NCI-H2107 (cell line): ENCODE measurements at regions not wholly inside any gene's neighbourhood (a gene's known extent, or its start where the extent isn't known, plus 50 kb on each side); places are given as distances from the start of the nearest gene placed in this dataset.

Source experiments
- DNase-seq: peaks from one replicate; lab custom pipeline; 2025; lab: John Stamatoyannopoulos, UW

DNA sequence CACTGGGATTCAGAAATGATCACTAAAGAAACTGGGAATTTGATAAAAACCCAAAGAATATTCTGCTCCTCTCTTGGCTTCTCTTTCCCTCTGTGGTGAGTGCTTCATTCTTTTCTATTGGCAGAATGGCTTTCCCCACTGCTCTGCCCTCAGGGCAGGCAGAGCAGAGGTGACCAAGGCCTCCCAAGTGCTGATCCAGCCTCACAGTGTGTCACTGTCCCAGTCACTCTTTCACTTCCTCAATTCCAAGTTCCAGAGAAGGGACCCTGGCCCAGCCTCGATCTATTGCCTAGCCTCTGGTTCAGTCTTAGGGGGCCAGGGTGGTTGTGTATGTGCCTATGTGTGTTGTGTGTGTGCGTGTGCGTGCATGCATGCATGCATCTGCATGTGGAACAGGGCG lies 180.6 kb upstream of the TMTC4 start:
- no peak for DNase-seq

DNA sequence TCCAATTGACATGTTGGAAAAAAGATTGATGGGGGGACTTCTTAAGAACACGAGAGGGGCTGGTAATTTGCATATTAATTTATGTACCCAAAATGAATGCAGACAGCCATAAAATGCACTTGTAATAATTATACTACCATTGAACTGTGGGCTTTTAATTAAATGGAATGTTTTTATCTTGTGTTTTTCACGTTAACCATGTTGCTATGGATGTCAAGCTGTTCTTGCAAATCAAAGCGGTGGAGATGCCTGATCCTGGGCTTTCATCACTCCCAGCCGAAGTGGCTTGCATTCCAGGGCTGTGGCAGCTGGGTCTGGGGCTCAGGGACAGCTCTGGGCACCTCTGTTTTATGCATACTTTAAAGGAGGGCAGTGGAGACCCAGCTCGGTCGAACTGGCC lies 179.4 kb upstream of the TMTC4 start:
- no peak for DNase-seq

DNA sequence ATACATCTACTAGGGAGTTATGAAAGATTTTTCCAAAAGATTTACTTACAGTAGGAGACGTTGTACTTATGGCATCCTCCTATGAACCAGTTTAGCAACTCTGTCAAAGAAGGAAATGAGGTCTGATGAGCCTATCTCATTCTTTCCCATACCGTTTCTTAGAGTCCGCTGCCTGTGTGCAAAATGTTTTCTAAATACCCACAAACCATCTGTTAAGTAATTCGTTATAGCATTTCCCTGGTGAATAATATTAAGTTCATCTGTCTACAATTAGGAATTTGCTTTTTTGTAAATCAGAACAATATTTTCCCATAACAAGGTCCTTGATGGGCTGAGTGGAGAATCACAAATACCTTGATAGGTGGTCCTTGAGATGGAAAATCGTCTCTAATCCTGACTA lies 178.8 kb upstream of the TMTC4 start:
- DNase-seq, result no peak

DNA sequence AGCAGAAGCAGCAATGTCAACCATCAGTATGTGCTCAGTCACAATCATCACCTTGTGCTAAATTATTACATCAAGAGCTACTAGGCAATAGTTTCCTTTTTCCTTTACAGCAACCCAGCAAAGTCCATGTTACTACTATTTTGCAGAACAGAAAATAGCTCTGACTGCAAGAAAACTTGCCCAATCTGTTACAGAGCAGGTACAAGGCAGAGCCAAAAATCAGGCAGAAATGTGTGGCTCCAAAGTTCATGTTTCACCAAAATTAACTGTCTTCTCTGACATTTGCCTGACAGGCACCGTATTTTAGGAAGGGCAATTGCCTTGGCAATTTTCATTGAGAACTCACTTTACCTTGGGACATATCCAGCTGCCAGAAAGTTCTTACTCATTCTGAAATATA lies 177.6 kb upstream of the TMTC4 start:
- no peak for DNase-seq

DNA sequence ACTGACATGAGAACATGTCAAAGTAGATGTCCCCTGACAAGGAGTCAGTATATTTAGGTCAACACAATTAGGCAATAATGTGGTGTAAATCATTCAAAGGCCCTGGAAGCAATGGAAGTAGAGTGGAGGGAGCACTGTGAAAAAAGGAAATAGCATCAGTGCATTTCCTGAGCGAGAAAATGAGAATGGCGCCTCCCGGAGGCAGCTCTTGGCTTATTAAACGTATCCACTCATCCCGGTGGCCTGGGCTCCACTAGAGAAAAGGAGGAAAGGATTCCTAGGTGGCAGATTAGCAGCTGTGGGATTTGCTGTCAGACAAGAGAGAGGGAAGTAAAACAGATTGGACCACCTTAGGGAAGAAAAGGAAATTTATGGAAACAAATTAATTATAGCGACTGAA lies 173.7 kb upstream of the TMTC4 start:
- DNase-seq, result no peak

DNA sequence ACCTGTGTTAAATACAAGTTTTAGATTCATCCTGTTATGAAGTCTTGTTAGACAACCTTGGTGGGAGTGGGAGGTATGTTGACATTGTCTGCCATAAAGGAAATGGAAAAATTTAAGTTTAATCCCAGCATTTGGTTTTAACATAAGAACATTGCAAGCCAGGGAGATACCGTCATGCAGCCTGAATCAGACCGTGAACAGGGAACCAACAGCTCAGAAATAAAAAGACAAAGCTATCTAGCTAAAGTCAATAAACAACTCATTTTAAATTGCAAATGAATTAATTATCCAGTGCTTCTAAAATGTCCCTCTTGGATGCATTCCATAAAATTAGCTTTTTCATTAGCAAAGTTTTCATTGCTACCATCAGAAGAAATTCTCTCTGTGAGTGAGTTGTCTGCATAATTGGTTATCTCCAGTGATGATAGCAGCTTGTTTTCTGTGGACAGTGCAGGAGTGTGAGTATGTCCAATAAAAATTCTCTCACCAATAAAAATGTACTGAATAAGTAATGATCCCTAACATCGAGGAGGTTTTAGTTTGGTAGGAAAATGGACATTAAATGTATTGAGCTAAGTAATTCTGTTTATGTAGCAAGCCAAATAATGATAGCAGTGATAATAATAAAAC lies 170.6 kb upstream of the TMTC4 start:
- no peak for DNase-seq

DNA sequence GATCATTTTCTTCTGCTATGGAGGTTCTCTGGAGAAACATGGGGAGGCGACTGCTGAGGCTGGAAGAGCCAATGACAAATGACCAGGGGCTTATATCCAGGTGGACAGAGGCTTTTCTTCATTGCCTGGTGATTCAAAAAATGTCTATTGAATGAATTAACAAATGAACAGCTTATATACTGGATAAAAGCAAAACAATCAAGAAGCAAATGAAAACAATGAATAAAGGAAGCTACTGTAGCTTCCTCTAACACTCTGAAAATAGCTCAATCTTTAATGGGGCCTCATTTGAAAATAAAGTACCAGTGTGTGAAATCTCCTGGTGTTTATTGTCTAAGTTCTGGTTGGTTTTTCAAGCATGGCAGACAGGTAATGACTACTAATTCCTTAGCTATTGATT lies 167.5 kb upstream of the TMTC4 start:
- no peak for DNase-seq

DNA sequence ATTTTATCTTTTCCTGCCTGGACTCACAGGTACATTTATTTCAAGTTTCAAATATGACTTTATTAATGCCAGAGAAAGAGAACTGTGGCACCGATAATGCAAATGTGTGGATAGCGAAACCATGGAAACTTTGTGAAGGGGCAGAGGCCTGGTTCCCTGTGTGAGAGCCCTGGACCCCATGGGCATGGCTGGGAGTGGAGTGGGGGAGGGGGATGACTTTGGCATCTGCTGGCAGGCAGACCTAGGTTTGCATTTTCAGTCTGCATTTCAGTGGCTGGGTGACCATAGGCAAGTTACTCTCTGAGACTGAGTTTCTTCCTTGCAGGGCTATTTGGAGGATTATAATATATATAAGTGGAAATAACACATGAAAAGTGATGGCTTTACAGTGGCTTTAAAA lies 163.8 kb upstream of the TMTC4 start:
- no peak for DNase-seq

DNA sequence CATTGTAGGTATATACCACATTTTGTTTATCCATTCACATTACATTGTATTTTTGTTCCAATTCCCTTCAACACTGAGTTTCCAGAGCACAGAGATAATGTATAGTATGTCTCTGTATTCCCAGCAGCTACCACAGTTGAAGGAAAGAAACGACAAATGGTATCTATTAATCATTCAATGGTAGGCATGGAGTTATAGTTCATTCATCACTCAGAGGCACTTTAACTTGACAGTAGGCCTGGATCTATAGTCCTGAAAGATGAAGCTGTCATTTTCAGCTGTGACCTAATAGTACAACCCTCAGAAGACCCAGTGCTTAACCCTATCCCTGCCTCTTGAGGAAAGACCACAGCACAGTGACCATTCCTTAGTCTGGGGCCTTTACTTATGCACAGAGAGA lies 163.0 kb upstream of the TMTC4 start:
- DNase-seq, result no peak

DNA sequence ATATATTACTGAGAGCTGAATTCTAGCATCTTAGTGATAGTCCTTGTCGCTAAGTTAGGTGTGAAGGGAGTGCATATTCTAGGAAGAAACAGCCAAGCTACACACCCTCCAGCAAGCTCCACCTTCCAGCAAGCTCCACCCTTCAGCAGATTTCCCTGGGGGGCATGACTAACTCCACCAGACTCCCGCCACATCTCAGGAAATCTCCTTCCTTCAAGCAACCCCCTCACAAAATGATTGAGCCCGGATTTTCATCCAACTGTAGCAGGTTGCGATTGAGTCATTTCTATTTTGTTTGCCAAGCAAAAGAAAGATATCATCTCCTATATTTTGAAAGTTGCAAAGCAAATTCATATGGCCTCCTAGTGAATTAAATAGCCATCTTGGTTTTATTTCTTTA lies 162.1 kb upstream of the TMTC4 start:
- DNase-seq, result no peak

DNA sequence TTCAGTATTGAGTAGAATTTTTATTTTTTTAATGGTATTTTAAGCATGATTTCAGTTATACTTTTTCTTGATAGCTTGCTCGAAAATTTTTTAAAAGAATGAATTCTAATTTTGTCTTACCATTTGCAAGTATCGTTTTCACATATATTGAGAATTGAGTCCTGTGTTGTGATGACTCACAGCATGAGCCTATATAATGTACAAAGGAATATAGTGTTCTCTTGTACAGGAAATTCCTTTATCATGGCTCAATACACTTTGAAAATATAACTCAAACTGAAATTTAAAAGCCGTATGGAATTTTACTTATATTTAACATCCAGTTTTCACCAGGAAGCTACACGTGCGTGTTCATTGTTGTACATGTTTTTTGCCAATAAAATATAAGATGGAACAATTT lies 161.1 kb upstream of the TMTC4 start:
- DNase-seq, result no peak

DNA sequence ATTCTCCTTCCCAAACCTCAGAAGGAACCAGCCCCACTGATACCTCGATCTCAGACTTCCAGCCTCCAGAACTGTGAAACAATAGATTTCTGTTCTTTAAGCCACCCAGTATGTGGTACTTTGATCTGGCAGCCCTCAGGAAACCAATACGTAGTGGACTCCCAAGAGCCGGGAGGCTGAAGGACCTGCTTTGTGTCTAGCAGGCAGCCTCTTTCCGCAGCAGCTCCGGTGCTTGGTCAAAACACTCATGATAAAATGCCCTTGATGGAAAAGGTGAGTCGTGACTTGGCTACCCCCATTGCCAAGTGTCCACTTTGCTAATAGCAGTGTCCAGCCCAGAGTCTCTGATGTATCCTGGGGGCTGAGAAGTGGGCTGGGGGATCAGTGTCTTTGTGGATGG lies 158.8 kb upstream of the TMTC4 start:
- DNase-seq, result no peak

DNA sequence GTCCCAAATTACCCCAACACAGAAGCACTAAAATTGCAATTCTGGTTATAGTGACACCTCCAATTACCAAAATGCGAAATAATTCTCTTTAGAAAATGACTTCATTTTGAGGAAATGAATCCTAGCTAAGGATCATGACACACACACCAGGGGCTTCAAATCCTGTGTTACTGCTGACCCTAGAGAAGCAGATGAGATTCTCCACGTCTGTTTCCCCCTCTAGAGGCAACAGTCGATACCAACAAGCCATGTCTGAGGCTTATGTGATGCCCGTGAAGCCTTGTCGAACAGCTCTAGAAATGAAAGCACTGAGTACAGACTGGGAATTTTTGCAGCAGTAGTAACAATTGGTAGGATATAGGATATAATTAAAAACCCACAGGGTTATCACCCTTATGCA lies 153.6 kb upstream of the TMTC4 start:
- DNase-seq, result no peak

DNA sequence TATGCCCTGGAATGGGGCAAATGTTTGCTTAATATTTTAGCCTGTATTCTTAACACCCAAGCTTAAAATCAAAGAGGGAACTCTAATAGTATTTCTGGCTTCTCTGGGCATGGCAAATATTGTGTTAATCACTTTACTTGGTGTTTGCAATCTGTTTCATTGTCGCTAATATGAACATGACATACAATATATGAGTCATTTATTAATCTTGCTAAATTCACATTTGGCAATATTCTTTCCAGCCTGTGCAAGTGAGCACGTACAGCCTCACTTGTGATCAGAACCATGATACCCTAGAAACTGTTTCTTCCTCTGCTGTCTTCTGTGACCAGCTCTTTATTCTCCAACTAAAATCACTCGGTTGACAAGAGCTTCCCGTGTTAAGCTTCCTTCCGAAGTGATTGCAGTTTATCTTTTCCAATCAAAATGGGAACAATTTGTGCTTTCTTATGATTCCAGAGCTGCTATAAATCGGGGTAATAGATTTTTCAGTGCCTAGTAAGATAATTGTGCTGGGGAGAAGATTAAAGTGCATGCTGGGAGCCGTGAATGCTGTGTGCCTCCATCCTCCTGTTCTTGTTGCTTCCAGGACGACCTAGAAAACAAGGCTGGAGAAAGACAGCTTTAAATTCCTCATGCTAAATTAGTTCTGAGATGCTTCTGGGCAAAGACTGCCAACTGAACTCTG lies 153.0 kb upstream of the TMTC4 start:
- DNase-seq, result no peak

DNA sequence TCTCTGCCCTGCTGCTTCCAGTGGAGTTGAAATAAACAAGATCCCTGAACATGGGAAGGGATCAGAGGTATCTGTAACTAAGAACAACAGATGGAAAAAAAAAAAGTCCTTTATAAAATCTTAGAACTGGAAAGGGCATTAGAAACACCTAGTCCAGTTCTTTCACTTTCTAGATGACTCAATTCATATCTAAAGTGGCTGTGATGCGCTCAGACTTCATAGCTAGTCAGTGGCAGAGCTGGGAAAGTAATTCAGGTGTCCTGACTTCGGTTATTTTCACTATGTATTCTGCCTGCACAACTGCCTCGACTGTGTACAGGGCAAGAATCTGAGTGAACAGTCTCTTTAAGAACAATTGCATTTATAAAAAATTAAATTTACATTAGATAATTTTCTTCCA lies 151.8 kb upstream of the TMTC4 start:
- no peak for DNase-seq

DNA sequence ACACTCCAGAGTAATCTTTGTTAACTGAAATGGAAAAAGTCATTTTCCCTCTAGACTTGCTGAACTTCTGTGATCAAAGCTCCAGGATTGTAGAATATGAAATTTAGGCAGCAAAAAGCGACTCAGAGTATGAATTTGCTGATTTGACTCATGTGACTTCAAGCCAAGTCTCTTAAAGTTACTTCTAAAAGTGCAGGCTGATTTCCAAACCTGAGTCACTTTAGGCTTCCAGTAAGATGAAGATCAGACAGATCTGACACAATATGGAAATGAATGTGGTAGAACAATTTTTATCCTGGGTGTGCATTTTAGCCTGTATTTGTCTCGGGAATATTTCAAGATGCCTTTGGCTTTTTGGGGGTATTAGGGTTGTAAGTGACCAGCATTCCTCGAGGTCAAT lies 151.0 kb upstream of the TMTC4 start:
- no peak for DNase-seq

DNA sequence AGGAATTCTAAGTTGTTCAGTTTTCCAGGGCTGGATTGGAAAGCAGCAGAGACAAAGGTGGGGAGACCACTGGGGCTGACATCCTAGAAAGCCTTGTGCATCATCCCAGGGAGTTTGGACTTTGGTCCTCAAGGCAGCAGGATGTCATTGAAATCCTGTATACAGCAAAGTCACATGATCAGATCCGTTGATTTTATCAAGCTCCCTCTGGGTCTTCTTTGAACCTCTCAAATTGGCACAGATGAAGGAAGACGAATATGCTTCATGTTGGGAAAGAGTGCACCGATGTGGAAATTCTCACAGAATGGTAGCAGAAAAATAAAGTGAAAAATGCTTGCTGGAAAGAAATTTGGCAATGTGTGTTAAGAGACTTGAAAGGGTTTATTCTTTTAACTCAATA lies 149.8 kb upstream of the TMTC4 start:
- DNase-seq, result no peak

DNA sequence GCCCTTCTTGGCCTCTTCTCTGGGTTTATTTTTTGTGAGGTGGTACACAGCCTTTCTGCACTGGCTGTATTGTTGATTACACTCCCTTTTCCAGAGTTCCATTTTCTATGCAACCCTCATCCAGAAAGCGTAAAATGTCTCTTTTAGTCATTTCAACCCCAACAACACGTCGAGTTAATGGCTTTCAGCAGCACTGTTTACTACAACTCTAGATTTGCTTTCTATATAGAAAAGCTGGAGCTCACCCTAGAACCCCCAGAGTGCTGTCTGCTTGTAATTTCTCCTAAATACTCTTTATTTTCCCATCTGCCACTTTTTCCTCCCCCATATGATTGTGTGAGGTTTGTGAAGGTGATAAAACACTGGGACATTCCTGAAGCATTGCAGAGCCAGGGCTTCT lies 148.9 kb upstream of the TMTC4 start:
- no peak for DNase-seq

DNA sequence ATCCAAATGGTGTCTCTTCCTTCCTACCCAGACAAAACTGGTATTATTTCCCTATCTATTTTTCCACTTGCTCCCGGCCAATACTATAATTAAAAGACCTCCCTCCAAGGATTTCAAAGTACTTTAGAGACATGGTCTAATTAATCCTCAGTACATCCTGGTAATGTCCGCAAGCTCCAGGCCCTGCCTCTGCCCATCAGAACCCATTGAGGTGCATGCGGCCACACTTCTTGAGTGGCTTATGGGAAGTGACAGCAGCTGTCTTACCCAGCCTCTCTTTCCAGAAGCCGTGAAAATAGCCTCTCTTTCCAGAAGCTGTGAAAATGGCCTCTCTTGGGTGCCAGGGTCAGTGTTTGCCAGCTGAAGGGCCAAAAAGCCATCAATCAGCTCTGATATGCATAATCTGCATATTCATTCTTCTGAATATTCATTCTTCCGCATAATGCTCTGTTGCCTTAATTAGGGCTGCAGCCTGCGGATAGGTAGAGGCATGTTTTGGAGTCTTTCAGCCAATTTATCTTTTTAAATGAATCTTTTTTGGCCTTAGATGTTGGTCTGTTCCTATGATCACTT lies 148.4 kb upstream of the TMTC4 start:
- DNase-seq, result no peak

DNA sequence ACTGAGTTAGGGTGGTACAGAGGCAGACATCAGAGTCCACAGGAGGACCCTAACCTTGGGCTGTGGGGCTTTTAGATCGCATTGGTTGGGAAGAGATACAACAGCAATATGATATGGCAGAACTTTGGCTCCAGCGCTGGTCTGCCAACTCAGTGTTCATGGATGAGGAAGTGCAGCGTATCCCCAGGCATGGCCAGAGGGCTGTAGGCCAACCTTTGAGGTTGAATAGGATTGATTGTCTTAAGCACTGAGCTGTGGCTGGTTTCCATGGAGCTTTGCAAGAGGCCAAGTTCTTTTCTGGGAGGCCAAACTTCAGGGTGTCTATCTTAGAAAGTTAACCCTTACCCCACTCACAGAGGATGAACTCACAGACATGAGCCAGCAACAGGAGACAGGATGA lies 144.1 kb upstream of the TMTC4 start:
- no peak for DNase-seq

DNA sequence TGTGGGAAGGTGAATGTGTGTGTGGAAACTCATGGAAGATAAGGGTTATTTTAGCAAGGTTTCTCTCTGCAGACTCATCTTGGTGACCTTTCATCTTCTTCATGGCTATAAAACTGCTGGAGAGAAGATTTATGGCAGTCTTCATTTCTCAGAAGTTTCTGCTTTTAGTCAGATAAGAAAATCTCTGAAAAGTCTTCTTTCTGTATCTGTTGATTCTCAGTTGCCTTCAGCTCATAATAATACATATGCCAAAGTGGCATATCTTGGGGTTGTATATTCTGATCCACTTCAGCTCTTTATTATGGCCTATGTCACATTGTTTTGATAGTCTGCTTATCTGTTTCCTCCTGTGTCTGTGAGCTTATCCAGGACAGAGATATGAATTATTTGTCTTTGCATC lies 143.3 kb upstream of the TMTC4 start:
- DNase-seq, result no peak

DNA sequence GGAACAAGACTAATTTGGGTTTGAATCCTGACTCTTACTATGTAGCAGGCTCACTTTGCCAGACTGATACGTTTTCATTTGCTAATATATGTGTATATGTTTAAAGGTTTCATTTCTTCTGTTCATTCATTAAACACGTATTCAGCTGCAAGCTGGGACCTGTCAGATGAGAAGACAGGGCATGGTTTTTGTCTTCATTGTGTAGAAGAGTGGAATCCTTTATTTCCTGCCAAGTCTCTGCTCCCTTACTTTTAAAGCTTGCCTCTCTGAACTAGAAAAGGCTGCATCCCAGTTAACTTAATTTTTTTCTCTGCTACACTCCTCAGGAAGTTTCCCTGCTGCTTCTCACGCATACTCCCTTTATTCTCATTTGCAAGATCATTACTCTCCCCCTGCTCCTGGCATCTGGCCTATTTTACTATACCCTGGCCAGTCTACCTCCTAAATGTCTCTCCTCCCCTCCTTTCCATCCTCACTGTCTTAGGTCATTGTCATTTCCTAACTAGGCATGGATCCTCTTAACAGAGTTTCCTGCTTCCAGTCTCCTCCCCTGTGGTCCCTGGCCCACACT lies 141.0 kb upstream of the TMTC4 start:
- DNase-seq, result no peak

DNA sequence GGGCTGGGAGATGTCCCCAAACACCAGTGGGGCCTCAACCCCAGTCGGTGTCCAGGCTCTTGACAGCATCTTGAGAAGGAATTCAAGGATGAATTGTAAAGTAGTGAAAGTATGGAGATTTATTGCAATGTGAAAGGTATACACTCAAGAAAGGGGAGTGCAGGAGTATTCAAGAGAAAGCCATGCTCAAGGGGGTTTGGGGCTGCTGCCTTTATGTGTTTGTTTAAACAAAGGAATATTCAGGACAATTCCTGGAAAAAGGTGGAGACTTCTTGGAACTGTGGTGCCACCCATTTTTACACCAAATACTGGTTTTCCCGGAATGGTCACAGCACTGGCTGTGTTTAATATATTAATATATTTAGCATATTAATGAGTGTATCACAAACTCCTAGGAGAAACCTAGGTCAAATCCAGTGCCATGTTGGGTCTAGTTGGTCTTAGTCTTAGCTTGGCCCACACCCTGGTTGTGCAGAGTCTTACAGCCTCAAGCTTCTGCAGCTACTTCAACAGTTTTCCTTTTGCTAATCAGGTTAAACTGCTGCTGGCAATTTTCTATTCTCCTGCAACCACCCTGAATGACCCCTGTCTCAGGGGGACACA lies 138.5 kb upstream of the TMTC4 start:
- no peak for DNase-seq
